Colon (tissue), 2 donors: ENCODE measurements at regions not wholly inside any gene's neighbourhood (a gene's known extent, or its start where the extent isn't known, plus 50 kb on each side); places are given as distances from the start of the nearest gene placed in this dataset.
"Not testable (repeated sequence)": the region's sequence is repeated elsewhere in the genome, so short reads cannot be mapped to it uniquely, and the experiment has no call there.

ENCODE experiments used
- FAIRE-seq: peaks from 2 replicates; lab custom pipeline; 2012; peaks lifted over from hg19 to GRCh38; lab: Jason Lieb, UNC
- donor health status: control.
- donor health status: control.

GRCh38 chr12:46711756-46712155 lies 114.0 kb downstream of the SLC38A4 start:
- no peak for FAIRE-seq

GRCh38 chr12:46710125-46710743 lies 115.6 kb downstream of the SLC38A4 start:
- no peak for FAIRE-seq

GRCh38 chr12:46702581-46703344 lies 123.0 kb downstream of the SLC38A4 start:
- no peak for FAIRE-seq

GRCh38 chr12:46701356-46701755 lies 124.4 kb downstream of the SLC38A4 start:
- no peak for FAIRE-seq

GRCh38 chr12:46699986-46700385 lies 125.8 kb downstream of the SLC38A4 start:
- FAIRE-seq = no peak

- FAIRE-seq = no peak
Observed at GRCh38 chr12:46698003-46698402, 127.8 kb downstream of the SLC38A4 start.

GRCh38 chr12:46693518-46693917 lies 132.3 kb downstream of the SLC38A4 start:
- FAIRE-seq = no peak

- FAIRE-seq = no peak
Observed at GRCh38 chr12:46693034-46693433, 132.8 kb downstream of the SLC38A4 start.

GRCh38 chr12:46692606-46693005 lies 133.2 kb downstream of the SLC38A4 start:
- FAIRE-seq = no peak

GRCh38 chr12:46686267-46686942 lies 139.4 kb downstream of the SLC38A4 start:
- no peak for FAIRE-seq

- not testable (repeated sequence) for FAIRE-seq
Observed at GRCh38 chr12:46684243-46684642, 141.6 kb downstream of the SLC38A4 start.

GRCh38 chr12:46682148-46682547 lies 143.6 kb downstream of the SLC38A4 start:
- no peak for FAIRE-seq

GRCh38 chr12:46680506-46680905 lies 145.3 kb downstream of the SLC38A4 start:
- FAIRE-seq = no peak

GRCh38 chr12:46679754-46680153 lies 146.0 kb downstream of the SLC38A4 start:
- FAIRE-seq = no peak

- FAIRE-seq = no peak
Observed at GRCh38 chr12:46678426-46678825, 147.4 kb downstream of the SLC38A4 start.

GRCh38 chr12:46677749-46678148 lies 148.0 kb downstream of the SLC38A4 start:
- FAIRE-seq = no peak

- no peak for FAIRE-seq
Observed at GRCh38 chr12:46676797-46677520, 148.8 kb downstream of the SLC38A4 start.

GRCh38 chr12:46676396-46676795 lies 149.4 kb downstream of the SLC38A4 start:
- FAIRE-seq = no peak

- FAIRE-seq = no peak
Observed at GRCh38 chr12:46675736-46676135, 150.1 kb downstream of the SLC38A4 start.

- no peak for FAIRE-seq
Observed at GRCh38 chr12:46674800-46675199, 151.0 kb downstream of the SLC38A4 start.

GRCh38 chr12:46674129-46674528 lies 151.7 kb downstream of the SLC38A4 start:
- FAIRE-seq = no peak

- no peak for FAIRE-seq
Observed at GRCh38 chr12:46671102-46671501, 154.7 kb downstream of the SLC38A4 start.

GRCh38 chr12:46670636-46671035 lies 155.2 kb downstream of the SLC38A4 start:
- no peak for FAIRE-seq
